Epithelial cell of proximal tubule (primary cell): ENCODE measurements at regions not wholly inside any gene's neighbourhood (a gene's known extent, or its start where the extent isn't known, plus 50 kb on each side); places are given as distances from the start of the nearest gene placed in this dataset.

ENCODE experiments used
- DNase-seq: peaks from one replicate; pipeline ENCODE4 v3.0.0-alpha.2; 2011; ENCODE audit warnings: low read depth
- H3K4me3 ChIP-seq: 2 replicates; pipeline ENCODE4 v1.5.1; 2011; ENCODE audit warnings: low read depth, mild to moderate bottlenecking, low read length
- CTCF ChIP-seq: conservative IDR thresholded peaks from 2 replicates; pipeline ENCODE4 v1.5.1; 2012; ENCODE audit warnings: low read depth, mild to moderate bottlenecking, low read length

GRCh38 chr11:71189768-71190315 lies 62.5 kb downstream of the SHANK2 start:
- no peak overlapping the region for H3K4me3 ChIP-seq
- no peak for TF ChIP-seq CTCF
- no peak for DNase-seq

- no peak overlapping the region for H3K4me3 ChIP-seq
- no peak for DNase-seq
- no peak for TF ChIP-seq CTCF
Measured at GRCh38 chr11:71188886-71189767, 63.2 kb downstream of the SHANK2 start.

- TF ChIP-seq CTCF = no peak
- no peak overlapping the region for H3K4me3 ChIP-seq
- DNase-seq = no peak
Measured at GRCh38 chr11:71188073-71188472, 64.3 kb downstream of the SHANK2 start.

- DNase-seq = no peak
- no peak overlapping the region for H3K4me3 ChIP-seq
- TF ChIP-seq CTCF = no peak
Measured at GRCh38 chr11:71186806-71187205, 65.6 kb downstream of the SHANK2 start.

- no peak overlapping the region for H3K4me3 ChIP-seq
- no peak for DNase-seq
- TF ChIP-seq CTCF = no peak
Measured at GRCh38 chr11:71185411-71185810, 67.0 kb downstream of the SHANK2 start.

GRCh38 chr11:71184421-71185210 lies 67.8 kb downstream of the SHANK2 start:
- no peak for DNase-seq
- TF ChIP-seq CTCF = no peak
- H3K4me3 ChIP-seq = no peak overlapping the region
